ENCODE measurements at regions not wholly inside any gene's neighbourhood (a gene's known extent, or its start where the extent isn't known, plus 50 kb on each side); places are given as distances from the start of the nearest gene placed in this dataset.
A peak's percentile ranks its signal among the peaks of the same experiment; 100 is the strongest.

DNA sequence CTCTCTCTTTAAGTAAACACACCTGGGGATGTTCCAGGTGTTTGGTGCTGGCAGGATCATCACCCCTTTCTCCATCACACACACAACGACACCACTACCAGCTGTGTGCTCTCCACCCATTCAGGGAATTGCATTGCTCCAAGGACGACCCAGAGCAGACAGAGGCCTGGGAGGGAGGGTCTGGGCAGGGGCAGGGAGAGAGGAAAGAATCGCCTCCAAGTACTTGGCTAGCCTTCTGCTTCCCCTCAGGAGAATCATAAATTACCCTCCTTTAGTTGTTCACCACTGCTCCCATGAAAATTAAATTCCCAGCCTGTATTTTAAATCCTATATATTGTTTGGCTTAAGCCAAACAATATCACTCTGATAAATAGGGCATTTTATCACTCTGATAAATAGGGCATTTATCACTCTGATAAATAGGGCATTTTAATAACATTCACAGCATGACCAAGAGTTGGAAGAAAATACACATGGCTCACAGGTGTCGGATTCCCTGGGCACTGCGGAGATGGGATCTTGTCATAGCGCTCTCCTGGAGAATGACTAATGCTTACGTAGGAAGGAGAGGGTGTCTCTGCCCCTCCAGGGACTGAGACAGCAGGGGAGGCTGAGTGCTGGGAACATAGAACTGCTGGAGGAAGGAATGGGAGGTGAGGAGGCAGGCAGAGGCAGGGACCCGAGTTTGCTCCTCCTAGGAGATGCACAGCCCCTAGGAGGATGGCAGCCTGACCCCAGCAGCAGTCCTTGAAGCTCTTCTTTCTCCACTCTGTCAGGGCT is 673.6 kb downstream of the HS3ST4 start:
- TF ChIP-seq, protein P1, sequence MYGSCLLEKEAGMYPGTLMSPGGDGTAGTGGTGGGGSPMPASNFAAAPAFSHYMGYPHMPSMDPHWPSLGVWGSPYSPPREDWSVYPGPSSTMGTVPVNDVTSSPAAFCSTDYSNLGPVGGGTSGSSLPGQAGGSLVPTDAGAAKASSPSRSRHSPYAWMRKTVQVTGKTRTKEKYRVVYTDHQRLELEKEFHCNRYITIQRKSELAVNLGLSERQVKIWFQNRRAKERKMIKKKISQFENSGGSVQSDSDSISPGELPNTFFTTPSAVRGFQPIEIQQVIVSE (CRISPR knock-in tag; IDR thresholded peaks at IDR 0.05; ENCODE audit: borderline replicate concordance), result no peak
- TF ChIP-seq, protein P2, sequence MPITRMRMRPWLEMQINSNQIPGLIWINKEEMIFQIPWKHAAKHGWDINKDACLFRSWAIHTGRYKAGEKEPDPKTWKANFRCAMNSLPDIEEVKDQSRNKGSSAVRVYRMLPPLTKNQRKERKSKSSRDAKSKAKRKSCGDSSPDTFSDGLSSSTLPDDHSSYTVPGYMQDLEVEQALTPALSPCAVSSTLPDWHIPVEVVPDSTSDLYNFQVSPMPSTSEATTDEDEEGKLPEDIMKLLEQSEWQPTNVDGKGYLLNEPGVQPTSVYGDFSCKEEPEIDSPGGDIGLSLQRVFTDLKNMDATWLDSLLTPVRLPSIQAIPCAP (CRISPR knock-in tag; IDR thresholded peaks at IDR 0.05), result no peak
- TF ChIP-seq, protein P3, sequence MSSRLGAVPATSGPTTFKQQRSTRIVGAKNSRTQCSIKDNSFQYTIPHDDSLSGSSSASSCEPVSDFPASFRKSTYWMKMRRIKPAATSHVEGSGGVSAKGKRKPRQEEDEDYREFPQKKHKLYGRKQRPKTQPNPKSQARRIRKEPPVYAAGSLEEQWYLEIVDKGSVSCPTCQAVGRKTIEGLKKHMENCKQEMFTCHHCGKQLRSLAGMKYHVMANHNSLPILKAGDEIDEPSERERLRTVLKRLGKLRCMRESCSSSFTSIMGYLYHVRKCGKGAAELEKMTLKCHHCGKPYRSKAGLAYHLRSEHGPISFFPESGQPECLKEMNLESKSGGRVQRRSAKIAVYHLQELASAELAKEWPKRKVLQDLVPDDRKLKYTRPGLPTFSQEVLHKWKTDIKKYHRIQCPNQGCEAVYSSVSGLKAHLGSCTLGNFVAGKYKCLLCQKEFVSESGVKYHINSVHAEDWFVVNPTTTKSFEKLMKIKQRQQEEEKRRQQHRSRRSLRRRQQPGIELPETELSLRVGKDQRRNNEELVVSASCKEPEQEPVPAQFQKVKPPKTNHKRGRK (CRISPR knock-in tag; IDR thresholded peaks at IDR 0.05; ENCODE audit: borderline replicate concordance), result no peak
- TF ChIP-seq ZNF396 (CRISPR knock-in tag; IDR thresholded peaks at IDR 0.05; ENCODE audit: borderline replicate concordance) (no peak), TP53 (CRISPR knock-in tag; IDR thresholded peaks at IDR 0.05) (no peak), ESRRA (CRISPR knock-in tag; IDR thresholded peaks at IDR 0.05; ENCODE audit: borderline replicate concordance) (no peak), IRF2 (CRISPR knock-in tag; IDR thresholded peaks at IDR 0.05; ENCODE audit: borderline replicate concordance, low read depth) (no peak), GRHL2 (CRISPR knock-in tag; IDR thresholded peaks at IDR 0.05; ENCODE audit: insufficient replicate concordance, severe bottlenecking) (no peak)
- TF ChIP-seq, protein P4, sequence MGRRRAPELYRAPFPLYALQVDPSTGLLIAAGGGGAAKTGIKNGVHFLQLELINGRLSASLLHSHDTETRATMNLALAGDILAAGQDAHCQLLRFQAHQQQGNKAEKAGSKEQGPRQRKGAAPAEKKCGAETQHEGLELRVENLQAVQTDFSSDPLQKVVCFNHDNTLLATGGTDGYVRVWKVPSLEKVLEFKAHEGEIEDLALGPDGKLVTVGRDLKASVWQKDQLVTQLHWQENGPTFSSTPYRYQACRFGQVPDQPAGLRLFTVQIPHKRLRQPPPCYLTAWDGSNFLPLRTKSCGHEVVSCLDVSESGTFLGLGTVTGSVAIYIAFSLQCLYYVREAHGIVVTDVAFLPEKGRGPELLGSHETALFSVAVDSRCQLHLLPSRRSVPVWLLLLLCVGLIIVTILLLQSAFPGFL (CRISPR knock-in tag; IDR thresholded peaks at IDR 0.05; ENCODE audit: borderline replicate concordance), result no peak
- no peak for DNase-seq (ENCODE audit: low spot score)
- ATAC-seq, result peak; percentile 41; the same call in 1 of the 2 replicates
- Mint-ChIP-seq H3K27me3 (ENCODE audit: low read depth) (no peaks in the 10 kb centered on the region; the same call in 1 of the 2 replicates), H3K27ac (no peak overlapping the region), H3K36me3 (no peaks in the 10 kb centered on the region), H3K9me3 (peaks cover 7% of the 10 kb centered on the region; the same call in 1 of the 2 replicates), H3K4me1 (peaks cover 14% of the 10 kb centered on the region), H3K4me3 (no peak overlapping the region)
- CTCF ChIA-PET, result no interaction called here
- POLR2A ChIA-PET, result no interaction called here

DNA sequence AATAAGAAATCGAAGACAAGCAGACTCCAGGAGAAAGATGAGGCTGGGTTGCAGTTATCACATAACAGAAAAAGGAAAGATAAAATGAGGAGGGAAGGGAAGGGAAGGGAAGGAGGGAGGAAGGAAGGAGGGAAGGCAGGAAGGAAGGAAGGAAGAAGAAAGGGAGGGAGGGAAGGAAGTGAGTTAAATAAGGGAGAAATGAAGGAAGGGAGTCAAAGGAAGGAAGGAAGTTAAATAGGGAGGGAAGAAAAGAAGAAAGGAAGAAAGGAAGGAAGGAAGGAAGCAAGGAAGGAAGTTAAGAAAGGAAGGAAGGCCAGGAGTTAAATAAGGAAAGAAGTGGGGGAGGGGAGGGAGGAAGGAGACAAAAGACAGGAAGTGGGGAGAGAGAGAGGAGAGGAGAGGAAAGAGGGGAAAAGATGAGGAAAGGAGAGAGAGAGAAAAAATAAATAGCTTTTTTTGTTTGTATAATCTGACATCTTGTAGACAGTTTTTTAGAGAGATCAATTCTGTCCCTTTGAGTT is 679.6 kb downstream of the HS3ST4 start:
- no peak for DNase-seq (ENCODE audit: low spot score)
- CTCF ChIA-PET, result no interaction called here
- no peak overlapping the region for H3K4me3 Mint-ChIP-seq

More for the DNA sequence above, 679.6 kb downstream of the HS3ST4 start:
- Mint-ChIP-seq H3K27me3 (ENCODE audit: low read depth) (no peaks in the 10 kb centered on the region; the same call in 1 of the 2 replicates), H3K27ac (no peak overlapping the region), H3K9me3 (peaks cover 7% of the 10 kb centered on the region), H3K4me1 (no peaks in the 10 kb centered on the region; the same call in 1 of the 2 replicates), H3K36me3 (no peaks in the 10 kb centered on the region)
- TF ChIP-seq EMX1 (CRISPR knock-in tag; IDR thresholded peaks at IDR 0.05), result no peak
- TF ChIP-seq, protein P5, sequence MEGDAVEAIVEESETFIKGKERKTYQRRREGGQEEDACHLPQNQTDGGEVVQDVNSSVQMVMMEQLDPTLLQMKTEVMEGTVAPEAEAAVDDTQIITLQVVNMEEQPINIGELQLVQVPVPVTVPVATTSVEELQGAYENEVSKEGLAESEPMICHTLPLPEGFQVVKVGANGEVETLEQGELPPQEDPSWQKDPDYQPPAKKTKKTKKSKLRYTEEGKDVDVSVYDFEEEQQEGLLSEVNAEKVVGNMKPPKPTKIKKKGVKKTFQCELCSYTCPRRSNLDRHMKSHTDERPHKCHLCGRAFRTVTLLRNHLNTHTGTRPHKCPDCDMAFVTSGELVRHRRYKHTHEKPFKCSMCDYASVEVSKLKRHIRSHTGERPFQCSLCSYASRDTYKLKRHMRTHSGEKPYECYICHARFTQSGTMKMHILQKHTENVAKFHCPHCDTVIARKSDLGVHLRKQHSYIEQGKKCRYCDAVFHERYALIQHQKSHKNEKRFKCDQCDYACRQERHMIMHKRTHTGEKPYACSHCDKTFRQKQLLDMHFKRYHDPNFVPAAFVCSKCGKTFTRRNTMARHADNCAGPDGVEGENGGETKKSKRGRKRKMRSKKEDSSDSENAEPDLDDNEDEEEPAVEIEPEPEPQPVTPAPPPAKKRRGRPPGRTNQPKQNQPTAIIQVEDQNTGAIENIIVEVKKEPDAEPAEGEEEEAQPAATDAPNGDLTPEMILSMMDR (IDR thresholded peaks at IDR 0.05), result no peak
- peak; percentile 90 for TF ChIP-seq ETV6 (CRISPR knock-in tag; IDR thresholded peaks at IDR 0.05)
- TF ChIP-seq RORB (CRISPR knock-in tag; IDR thresholded peaks at IDR 0.05), result no peak
- TF ChIP-seq, protein P6, sequence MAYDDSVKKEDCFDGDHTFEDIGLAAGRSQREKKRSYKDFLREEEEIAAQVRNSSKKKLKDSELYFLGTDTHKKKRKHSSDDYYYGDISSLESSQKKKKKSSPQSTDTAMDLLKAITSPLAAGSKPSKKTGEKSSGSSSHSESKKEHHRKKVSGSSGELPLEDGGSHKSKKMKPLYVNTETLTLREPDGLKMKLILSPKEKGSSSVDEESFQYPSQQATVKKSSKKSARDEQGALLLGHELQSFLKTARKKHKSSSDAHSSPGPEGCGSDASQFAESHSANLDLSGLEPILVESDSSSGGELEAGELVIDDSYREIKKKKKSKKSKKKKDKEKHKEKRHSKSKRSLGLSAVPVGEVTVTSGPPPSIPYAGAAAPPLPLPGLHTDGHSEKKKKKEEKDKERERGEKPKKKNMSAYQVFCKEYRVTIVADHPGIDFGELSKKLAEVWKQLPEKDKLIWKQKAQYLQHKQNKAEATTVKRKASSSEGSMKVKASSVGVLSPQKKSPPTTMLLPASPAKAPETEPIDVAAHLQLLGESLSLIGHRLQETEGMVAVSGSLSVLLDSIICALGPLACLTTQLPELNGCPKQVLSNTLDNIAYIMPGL (CRISPR knock-in tag; IDR thresholded peaks at IDR 0.05), result no peak
- ATAC-seq, result no peak
- POLR2A ChIA-PET, result no interaction called here
